ENCODE measurements at regions not wholly inside any gene's neighbourhood (a gene's known extent, or its start where the extent isn't known, plus 50 kb on each side); places are given as distances from the start of the nearest gene placed in this dataset.
"Not testable (repeated sequence)": the region's sequence is repeated elsewhere in the genome, so short reads cannot be mapped to it uniquely, and the experiment has no call there.

- no peak overlapping the region for H3K9ac ChIP-seq (ENCODE audit: low read depth, low read length)
- 87% methylated on average over 6 of the region's 6 CpGs for WGBS
- H3K4me1 ChIP-seq (ENCODE audit: insufficient read depth, low read length) = peaks cover 12% of the 10 kb centered on the region
- H3K27ac ChIP-seq (ENCODE audit: low read depth, low read length) = peak overlapping the region; percentile 80
- no peaks in the 10 kb centered on the region for H3K27me3 ChIP-seq (ENCODE audit: insufficient read depth, low read length)
- H3K4me3 ChIP-seq (ENCODE audit: low read length) = no peak overlapping the region
- no peaks in the 10 kb centered on the region for H3K9me3 ChIP-seq (ENCODE audit: insufficient read depth, low read depth, low read length)
- no peaks in the 10 kb centered on the region for H3K36me3 ChIP-seq (ENCODE audit: insufficient read depth, low read length)
These were observed 732.7 kb upstream of the AUTS2 start for GRCh38 chr7:68865351-68866199.

- peak overlapping the region; percentile 80 for H3K27ac ChIP-seq (ENCODE audit: low read depth, low read length)
- peak overlapping the region; percentile 38; the same call in 1 of the 2 replicates for H3K9ac ChIP-seq (ENCODE audit: low read depth, low read length)
- WGBS = 45% methylated on average over 4 of the region's 4 CpGs
- H3K36me3 ChIP-seq (ENCODE audit: insufficient read depth, low read length) = no peaks in the 10 kb centered on the region
- H3K9me3 ChIP-seq (ENCODE audit: insufficient read depth, low read depth, low read length) = no peaks in the 10 kb centered on the region
- no peak overlapping the region for H3K4me3 ChIP-seq (ENCODE audit: low read length)
- H3K4me1 ChIP-seq (ENCODE audit: insufficient read depth, low read length) = peaks cover 12% of the 10 kb centered on the region
- no peaks in the 10 kb centered on the region for H3K27me3 ChIP-seq (ENCODE audit: insufficient read depth, low read length)
These were observed 732.1 kb upstream of the AUTS2 start for GRCh38 chr7:68866200-68866570.

- H3K9me3 ChIP-seq (ENCODE audit: insufficient read depth, low read depth, low read length); H3K36me3 ChIP-seq (ENCODE audit: insufficient read depth, low read length); H3K9ac ChIP-seq (ENCODE audit: low read depth, low read length); H3K27me3 ChIP-seq (ENCODE audit: insufficient read depth, low read length); H3K4me3 ChIP-seq (ENCODE audit: low read length): not testable (repeated sequence)
- WGBS = 25% methylated on average over 3 of the region's 3 CpGs
- peaks cover 12% of the 10 kb centered on the region for H3K4me1 ChIP-seq (ENCODE audit: insufficient read depth, low read length)
- peak overlapping the region; percentile 80; the same call in 1 of the 2 replicates for H3K27ac ChIP-seq (ENCODE audit: low read depth, low read length)
These were observed 731.6 kb upstream of the AUTS2 start for GRCh38 chr7:68866721-68867120.

- WGBS = 87% methylated on average over 6 of the region's 6 CpGs
- peaks cover 12% of the 10 kb centered on the region for H3K4me1 ChIP-seq (ENCODE audit: insufficient read depth, low read length)
These were observed 729.3 kb upstream of the AUTS2 start for GRCh38 chr7:68868978-68869377.

GRCh38 chr7:68873616-68874015 lies 724.7 kb upstream of the AUTS2 start:
- H3K27ac ChIP-seq (ENCODE audit: low read depth, low read length) = no peak overlapping the region
- no peaks in the 10 kb centered on the region for H3K36me3 ChIP-seq (ENCODE audit: insufficient read depth, low read length)
- H3K4me3 ChIP-seq (ENCODE audit: low read length) = no peak overlapping the region
- no peak overlapping the region for H3K9ac ChIP-seq (ENCODE audit: low read depth, low read length)
- WGBS = 96% methylated on average over 5 of the region's 5 CpGs
- no peaks in the 10 kb centered on the region for H3K9me3 ChIP-seq (ENCODE audit: insufficient read depth, low read depth, low read length)
- no peaks in the 10 kb centered on the region for H3K27me3 ChIP-seq (ENCODE audit: insufficient read depth, low read length)
- no peaks in the 10 kb centered on the region for H3K4me1 ChIP-seq (ENCODE audit: insufficient read depth, low read length)

More at GRCh38 chr7:68868978-68869377, 729.3 kb upstream of the AUTS2 start:
- H3K9ac ChIP-seq (ENCODE audit: low read depth, low read length) = no peak overlapping the region
- no peaks in the 10 kb centered on the region for H3K36me3 ChIP-seq (ENCODE audit: insufficient read depth, low read length)
- no peaks in the 10 kb centered on the region for H3K9me3 ChIP-seq (ENCODE audit: insufficient read depth, low read depth, low read length)
- H3K27me3 ChIP-seq (ENCODE audit: insufficient read depth, low read length) = no peaks in the 10 kb centered on the region
- no peak overlapping the region for H3K27ac ChIP-seq (ENCODE audit: low read depth, low read length)
- H3K4me3 ChIP-seq (ENCODE audit: low read length) = no peak overlapping the region

- Histone ChIP-seq H3K9me3 (ENCODE audit: insufficient read depth, low read depth, low read length) (no peaks in the 10 kb centered on the region), H3K9ac (ENCODE audit: low read depth, low read length) (no peak overlapping the region), H3K36me3 (ENCODE audit: insufficient read depth, low read length) (no peaks in the 10 kb centered on the region), H3K27ac (ENCODE audit: low read depth, low read length) (no peak overlapping the region), H3K4me3 (ENCODE audit: low read length) (no peak overlapping the region), H3K27me3 (ENCODE audit: insufficient read depth, low read length) (no peaks in the 10 kb centered on the region), H3K4me1 (ENCODE audit: insufficient read depth, low read length) (no peaks in the 10 kb centered on the region)
- 89% methylated on average over 2 of the region's 2 CpGs for WGBS
These were observed 722.4 kb upstream of the AUTS2 start for GRCh38 chr7:68875857-68876256.

- not testable (repeated sequence) for H3K4me1 ChIP-seq (ENCODE audit: insufficient read depth, low read length); H3K27ac ChIP-seq (ENCODE audit: low read depth, low read length); H3K4me3 ChIP-seq (ENCODE audit: low read length); H3K27me3 ChIP-seq (ENCODE audit: insufficient read depth, low read length); H3K36me3 ChIP-seq (ENCODE audit: insufficient read depth, low read length); H3K9me3 ChIP-seq (ENCODE audit: insufficient read depth, low read depth, low read length); H3K9ac ChIP-seq (ENCODE audit: low read depth, low read length)
- WGBS = no CpG with 5 or more reads among the region's 1 CpG
These were observed 711.2 kb upstream of the AUTS2 start for GRCh38 chr7:68887116-68887515.

GRCh38 chr7:68888971-68889385 lies 709.3 kb upstream of the AUTS2 start:
- WGBS = 73% methylated on average over 3 of the region's 3 CpGs
- Histone ChIP-seq H3K4me3 (ENCODE audit: low read length) (no peak overlapping the region), H3K4me1 (ENCODE audit: insufficient read depth, low read length) (no peaks in the 10 kb centered on the region), H3K9ac (ENCODE audit: low read depth, low read length) (no peak overlapping the region), H3K9me3 (ENCODE audit: insufficient read depth, low read depth, low read length) (no peaks in the 10 kb centered on the region), H3K27ac (ENCODE audit: low read depth, low read length) (no peak overlapping the region), H3K27me3 (ENCODE audit: insufficient read depth, low read length) (no peaks in the 10 kb centered on the region), H3K36me3 (ENCODE audit: insufficient read depth, low read length) (no peaks in the 10 kb centered on the region)

- Histone ChIP-seq H3K9me3 (ENCODE audit: insufficient read depth, low read depth, low read length) (no peaks in the 10 kb centered on the region), H3K4me3 (ENCODE audit: low read length) (no peak overlapping the region), H3K9ac (ENCODE audit: low read depth, low read length) (no peak overlapping the region), H3K36me3 (ENCODE audit: insufficient read depth, low read length) (no peaks in the 10 kb centered on the region), H3K4me1 (ENCODE audit: insufficient read depth, low read length) (no peaks in the 10 kb centered on the region), H3K27ac (ENCODE audit: low read depth, low read length) (no peak overlapping the region), H3K27me3 (ENCODE audit: insufficient read depth, low read length) (no peaks in the 10 kb centered on the region)
- 92% methylated on average over 3 of the region's 3 CpGs for WGBS
These were observed 706.0 kb upstream of the AUTS2 start for GRCh38 chr7:68892236-68892635.

- no peaks in the 10 kb centered on the region for H3K27me3 ChIP-seq (ENCODE audit: insufficient read depth, low read length)
- no peak overlapping the region for H3K9ac ChIP-seq (ENCODE audit: low read depth, low read length)
- H3K36me3 ChIP-seq (ENCODE audit: insufficient read depth, low read length) = no peaks in the 10 kb centered on the region
- no peaks in the 10 kb centered on the region for H3K9me3 ChIP-seq (ENCODE audit: insufficient read depth, low read depth, low read length)
- H3K27ac ChIP-seq (ENCODE audit: low read depth, low read length) = no peak overlapping the region
- no peaks in the 10 kb centered on the region for H3K4me1 ChIP-seq (ENCODE audit: insufficient read depth, low read length)
- H3K4me3 ChIP-seq (ENCODE audit: low read length) = no peak overlapping the region
- 93% methylated on average over 4 of the region's 4 CpGs for WGBS
These were observed 704.9 kb upstream of the AUTS2 start for GRCh38 chr7:68893411-68893810.

- not testable (repeated sequence) for H3K27me3 ChIP-seq (ENCODE audit: insufficient read depth, low read length); H3K9me3 ChIP-seq (ENCODE audit: insufficient read depth, low read depth, low read length); H3K4me1 ChIP-seq (ENCODE audit: insufficient read depth, low read length); H3K36me3 ChIP-seq (ENCODE audit: insufficient read depth, low read length); H3K4me3 ChIP-seq (ENCODE audit: low read length); H3K27ac ChIP-seq (ENCODE audit: low read depth, low read length); H3K9ac ChIP-seq (ENCODE audit: low read depth, low read length)
- WGBS = 93% methylated on average over 6 of the region's 6 CpGs
These were observed 699.1 kb upstream of the AUTS2 start for GRCh38 chr7:68899156-68899555.

GRCh38 chr7:68900096-68900495 lies 698.2 kb upstream of the AUTS2 start:
- Histone ChIP-seq H3K27me3 (ENCODE audit: insufficient read depth, low read length) (no peaks in the 10 kb centered on the region), H3K9ac (ENCODE audit: low read depth, low read length) (no peak overlapping the region), H3K9me3 (ENCODE audit: insufficient read depth, low read depth, low read length) (peaks cover 10% of the 10 kb centered on the region; the same call in 1 of the 2 replicates), H3K27ac (ENCODE audit: low read depth, low read length) (no peak overlapping the region), H3K36me3 (ENCODE audit: insufficient read depth, low read length) (no peaks in the 10 kb centered on the region), H3K4me1 (ENCODE audit: insufficient read depth, low read length) (no peaks in the 10 kb centered on the region), H3K4me3 (ENCODE audit: low read length) (no peak overlapping the region)
- 93% methylated on average over 9 of the region's 9 CpGs for WGBS
